Suppressor macrophage (primary cell): ENCODE measurements at regions not wholly inside any gene's neighbourhood (a gene's known extent, or its start where the extent isn't known, plus 50 kb on each side); places are given as distances from the start of the nearest gene placed in this dataset.
"Not testable (repeated sequence)": the region's sequence is repeated elsewhere in the genome, so short reads cannot be mapped to it uniquely, and the experiment has no call there.

Source experiments
- DNase-seq, 4 experiments: peaks; one replicate each; pipeline ENCODE4 v3.0.0-alpha.2; 2020 to 2022

DNA sequence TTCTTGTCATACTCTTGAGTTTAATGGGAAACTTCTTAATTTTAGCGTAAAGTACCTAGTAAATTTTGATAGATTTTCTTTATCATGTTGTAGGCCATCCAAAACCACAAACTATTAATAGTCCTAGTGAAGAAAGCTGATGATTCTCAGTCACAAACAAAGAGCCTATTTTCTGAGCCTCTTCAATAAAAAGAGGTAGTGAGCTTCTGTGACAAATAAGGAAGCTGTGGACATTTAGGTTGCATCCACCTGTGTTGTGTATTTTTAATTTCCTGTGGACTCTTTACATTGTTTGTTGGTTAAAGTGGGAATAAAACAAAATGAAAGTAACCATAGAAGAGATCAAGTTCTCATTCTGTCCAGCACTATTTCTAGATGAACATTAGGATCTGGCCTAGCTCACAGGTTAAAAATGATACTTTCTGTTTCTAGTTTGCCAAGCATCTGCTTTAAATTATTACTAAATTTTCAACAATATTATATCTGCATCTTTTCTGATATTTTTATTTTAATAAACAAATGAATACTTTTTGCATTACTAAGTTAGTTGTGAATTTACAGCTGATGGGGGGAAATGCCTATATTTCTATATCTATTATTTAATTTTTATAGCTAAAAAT lies 702.2 kb upstream of the ADGRL4 start:
- DNase-seq, result no peak

DNA sequence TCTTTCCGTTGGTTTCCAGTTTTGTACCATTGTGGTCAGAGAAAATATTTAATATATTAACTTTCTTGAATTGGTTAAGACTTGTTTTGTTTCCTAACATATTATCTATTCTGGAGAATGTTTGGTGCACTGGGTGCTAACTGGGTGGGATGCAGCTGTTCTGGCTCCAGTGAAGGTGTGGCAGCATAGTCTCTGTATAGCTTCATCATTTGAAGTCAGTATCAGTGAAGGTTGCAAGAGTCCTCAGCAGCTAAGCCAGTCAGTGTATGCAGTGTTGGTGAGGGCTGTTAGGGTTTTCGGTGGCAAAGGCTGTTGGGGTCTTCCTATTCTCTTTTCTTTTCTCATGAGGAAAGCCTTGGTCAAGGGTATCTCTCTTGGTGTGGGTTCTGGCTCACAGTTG lies 698.7 kb upstream of the ADGRL4 start:
- DNase-seq, result no peak

DNA sequence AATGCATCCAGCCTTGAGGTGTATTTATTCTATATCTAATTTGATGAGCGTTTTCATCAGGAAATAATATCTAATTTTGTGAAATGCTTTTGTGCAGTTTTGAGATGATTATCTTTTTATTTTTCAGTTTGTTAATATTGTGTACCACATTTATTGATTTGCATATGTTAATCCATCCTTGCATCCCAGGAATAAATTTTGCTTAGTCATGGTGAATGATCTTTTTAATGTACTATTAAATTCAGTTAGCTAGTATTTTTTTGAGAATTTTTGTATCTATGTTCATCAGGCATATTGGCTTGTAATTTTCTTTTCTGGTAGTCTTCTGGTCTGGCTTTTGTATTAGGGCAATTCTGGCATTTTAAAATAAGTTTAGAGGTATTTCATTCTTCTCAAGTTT lies 697.5 kb upstream of the ADGRL4 start:
- DNase-seq, result no peak

DNA sequence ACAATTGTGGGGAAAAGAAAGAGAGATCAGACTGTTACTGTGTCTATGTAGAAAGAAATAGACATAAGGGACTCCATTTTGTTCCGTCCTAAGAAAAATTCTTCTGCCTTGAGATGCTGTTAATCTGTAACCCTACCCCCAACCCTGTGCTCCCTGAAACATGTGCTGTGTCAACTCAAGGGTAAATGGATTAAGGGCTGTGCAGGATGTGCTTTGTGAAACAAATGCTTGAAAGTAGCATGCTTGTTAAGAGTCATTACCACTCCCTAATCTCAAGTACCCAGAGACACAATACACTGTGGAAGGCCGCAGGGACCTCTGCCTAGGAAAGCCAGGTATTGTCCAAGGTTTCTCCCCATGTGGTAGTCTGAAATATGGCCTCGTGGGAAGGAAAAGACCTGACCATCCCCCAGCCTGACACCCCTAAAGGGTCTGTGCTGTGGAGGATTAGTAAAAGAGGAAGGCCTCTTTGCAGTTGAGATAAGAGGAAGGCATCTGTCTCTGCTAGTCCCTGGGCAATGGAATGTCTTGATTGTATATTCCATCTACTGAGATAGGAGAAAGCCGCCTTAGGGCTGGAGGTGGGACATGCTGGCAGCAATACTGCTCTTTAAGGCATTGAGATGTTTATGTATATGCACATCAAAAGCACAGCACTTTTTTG lies 695.9 kb upstream of the ADGRL4 start:
- DNase-seq, result not testable (repeated sequence)

DNA sequence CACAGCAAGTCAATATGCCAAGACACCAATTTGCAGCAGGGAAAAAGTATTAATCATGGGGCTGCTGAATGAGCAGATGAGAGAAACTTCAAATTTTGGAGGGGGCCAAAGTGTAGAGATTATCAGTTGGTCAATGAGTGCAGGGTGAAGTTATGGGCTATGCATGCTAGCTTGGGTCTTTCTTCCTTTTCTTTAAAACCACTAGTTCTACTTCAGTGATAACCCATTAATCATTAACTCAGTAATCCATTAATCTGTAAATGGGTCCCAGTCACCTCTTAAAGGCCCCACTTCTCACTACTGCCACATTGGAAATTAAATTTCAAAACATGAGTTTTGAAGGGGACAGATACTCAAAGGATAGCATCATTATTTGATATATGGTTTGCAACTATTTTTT lies 688.6 kb upstream of the ADGRL4 start:
- DNase-seq, result no peak

DNA sequence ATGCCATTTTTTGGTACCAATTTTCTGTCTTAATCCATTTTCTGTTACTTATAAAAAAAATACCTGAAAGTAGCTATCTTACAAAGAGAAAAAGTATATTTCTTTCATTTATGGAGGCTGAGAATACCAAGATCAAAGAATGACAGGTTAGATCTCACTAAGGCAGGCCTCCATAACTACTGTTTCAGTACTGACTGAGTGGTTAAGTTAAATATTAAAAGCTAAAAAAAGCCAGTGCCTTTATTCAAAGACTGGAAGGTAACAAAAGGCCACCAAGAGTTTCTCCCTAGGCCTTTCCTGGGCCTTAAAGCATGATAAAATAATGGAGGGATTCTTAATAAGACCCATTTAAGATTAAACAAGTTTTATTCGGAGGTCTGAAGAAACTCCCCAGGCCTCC lies 687.7 kb upstream of the ADGRL4 start:
- DNase-seq, result no peak

DNA sequence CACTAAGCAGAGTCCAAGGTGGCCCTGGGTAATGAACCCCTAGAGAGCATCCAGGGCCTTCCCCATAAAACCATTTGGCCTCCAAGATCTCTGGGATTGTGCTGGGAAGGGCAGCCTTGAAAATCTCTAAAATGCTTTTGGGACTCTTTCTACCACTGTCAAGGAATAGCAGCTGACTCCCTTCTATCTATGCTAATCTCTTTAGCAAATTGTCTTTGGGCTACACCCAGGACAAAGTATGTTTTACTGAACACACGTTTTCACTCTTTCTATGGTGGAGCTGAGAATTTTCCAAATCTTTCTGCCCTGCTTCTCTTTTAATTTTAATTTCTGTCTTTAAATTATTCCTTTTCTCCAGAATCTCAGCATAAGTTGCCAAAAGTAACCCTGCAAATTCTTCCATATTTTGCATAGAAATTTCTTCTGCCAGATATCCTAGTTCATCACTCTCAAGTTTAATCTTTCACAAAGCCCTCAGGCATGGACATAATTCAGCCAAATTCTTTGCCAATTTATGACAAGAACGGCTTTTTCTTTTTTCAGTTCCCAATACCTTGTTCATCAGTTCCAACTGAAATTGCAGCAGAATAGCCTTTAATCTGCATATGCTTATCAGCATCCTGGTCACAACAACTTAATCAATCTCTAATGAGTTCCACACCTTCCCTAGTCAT lies 687.0 kb upstream of the ADGRL4 start:
- DNase-seq, result no peak

DNA sequence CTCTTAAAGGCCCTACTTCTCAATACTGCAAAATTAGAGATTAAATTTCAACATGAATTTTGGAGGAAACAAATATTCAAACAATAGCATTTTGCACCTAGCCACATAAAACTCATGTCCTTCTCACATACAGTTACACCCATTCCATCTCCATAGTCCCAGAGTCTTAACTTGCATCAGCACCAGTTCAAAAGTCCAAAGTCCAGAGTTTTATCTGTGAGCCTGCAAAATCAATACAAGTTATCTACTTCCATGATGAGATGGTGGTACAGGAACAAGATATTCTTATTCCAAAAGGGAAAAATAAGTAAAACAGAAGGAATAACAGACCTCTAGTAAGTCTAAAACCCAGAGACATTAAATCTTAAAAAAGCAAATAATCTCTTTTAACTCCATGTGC lies 686.0 kb upstream of the ADGRL4 start:
- no peak for DNase-seq

DNA sequence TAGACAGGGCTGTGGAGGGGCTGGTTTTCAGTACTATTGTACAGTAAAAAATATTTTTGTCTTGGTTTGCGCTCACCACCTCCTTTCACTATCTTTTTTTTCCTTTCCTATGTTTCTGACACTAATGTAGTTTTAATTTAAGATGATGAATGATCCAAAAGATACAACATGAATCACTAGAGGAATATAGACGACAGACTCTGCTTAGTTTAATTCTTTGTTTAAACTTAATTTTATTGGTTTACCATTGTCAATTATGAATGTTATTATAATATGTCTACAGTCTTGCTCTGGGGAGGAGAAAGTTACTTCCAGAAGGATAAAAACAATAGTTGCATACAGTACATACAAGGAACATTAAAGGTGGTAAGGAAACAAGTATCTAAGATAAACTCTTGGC lies 682.4 kb upstream of the ADGRL4 start:
- no peak for DNase-seq

DNA sequence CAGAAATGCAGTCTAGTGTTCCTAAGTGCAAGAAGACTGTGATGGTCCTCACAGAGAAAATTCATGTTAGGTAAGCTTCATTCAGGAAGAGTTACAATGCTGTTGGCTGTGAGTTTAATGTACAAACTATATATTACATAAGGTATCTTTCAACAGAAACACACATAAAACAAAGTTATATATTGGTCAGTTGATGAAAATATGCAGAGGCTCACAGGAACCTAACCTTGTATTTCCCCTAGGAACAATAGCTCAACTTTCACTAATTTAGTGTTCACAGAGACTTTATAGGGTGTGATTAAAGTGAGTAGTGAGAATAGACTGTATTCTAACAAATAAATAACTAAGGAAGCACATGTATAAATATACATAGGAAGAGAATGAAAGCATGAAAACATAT lies 676.9 kb upstream of the ADGRL4 start:
- no peak for DNase-seq

DNA sequence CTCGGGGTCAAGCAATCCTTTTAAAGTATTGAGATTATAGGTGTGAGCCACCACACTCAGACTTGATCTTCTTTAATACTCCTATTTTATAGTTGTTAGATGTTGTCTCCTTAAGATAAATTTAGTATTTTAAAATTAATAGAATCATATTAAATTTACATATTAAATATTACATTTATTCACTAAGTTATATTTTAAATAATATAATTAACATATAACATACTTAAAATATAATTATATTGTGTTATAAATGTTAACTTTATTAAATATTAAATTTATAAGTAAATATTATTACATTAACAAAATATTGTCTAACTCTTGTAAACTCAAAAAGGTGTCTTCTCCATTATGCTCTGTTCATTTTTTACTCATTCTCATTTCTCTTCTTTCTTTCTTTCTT lies 675.9 kb upstream of the ADGRL4 start:
- no peak for DNase-seq

DNA sequence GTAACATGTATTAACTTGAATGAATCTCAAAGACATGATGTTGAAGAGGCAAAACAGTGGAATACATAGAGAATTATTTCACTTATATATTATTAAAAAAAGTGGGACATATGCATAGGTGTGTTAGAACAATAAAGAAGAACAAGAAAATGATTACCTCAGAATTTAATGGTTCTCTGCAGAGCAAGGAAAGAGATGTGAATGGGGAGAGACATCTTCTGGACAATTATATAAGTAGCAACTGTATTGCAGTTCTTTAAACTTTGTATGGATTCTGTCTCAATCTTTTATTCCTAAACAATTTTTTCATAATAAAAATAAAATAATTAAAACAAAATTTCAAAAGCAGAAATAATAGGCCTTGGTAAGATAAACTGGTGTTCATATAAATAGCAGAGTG lies 674.9 kb upstream of the ADGRL4 start:
- no peak for DNase-seq

DNA sequence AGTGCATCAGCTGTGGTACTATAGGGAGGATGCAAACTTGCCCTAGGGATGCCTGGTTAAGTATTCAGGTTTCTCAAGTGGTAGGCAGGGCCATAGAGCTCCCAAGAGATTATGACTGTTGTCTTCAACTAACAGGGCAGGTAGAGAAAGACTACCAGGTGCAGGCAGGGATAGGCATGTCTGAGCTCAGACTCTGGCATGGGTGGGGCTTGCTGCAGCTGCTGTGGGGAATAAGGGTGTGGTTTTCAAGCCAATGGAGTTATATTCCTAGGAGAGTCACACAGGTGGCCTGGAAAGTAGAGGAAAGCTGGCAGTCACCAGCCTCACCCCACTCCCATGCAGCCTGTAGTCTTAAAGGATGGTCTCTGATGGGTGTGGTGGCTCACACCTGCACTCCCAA lies 673.4 kb upstream of the ADGRL4 start:
- no peak for DNase-seq

DNA sequence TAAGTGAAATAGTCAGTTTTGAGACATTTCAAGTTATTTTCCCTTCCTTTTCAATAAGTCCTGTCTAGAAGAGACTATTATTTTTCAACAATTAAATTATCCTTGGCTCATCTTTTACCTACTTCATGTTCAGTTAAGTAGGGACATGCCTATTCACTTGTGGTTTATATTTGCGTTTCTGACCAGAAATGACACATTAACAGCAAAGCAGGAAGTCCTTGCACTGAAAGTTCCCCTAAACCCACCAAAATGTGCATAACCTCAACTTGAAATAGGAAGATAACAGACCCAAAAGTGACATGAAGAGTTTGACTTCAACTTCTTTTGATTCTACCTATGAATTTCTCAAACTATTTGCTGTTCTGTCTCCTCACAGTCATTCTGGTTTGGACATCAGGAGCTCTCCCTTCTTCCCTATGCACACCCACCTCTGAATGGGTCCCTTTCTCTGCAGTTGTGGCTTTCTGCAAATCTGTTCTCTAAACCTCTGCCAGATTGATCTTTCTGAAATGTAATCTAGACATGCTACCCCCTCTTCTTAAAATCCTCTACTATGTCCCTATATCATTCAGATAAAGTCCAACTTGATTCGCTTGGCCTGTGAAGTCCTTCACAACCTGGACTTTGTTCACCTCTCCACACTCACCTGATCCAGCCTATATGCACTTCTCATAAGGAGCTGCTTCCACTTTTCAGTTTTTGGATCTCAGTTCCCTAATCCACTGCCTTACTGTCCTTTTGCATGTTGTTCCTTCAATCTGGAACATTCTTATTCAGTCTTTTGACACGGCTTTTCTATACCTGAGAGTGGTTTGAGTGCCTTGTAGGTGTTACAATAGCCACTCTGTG lies 661.5 kb upstream of the ADGRL4 start:
- DNase-seq, result no peak

DNA sequence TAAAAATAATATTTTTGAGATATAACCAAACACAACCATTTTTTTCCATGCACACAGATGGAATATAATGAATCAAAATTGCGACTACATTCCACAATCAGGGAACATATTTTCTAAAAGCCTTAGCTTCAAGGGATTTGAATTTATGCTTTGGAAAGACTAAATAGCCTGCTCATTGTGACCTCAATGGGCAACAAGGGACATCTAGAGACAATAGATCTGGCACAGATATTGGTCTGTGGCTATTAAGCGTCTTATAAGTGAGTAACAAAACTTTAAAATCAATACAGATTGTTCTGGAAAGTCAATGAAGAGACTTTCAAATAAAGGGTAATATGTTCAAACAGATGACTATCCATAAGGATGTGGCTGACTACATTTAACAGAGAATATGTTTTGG lies 660.6 kb upstream of the ADGRL4 start:
- DNase-seq, result no peak

DNA sequence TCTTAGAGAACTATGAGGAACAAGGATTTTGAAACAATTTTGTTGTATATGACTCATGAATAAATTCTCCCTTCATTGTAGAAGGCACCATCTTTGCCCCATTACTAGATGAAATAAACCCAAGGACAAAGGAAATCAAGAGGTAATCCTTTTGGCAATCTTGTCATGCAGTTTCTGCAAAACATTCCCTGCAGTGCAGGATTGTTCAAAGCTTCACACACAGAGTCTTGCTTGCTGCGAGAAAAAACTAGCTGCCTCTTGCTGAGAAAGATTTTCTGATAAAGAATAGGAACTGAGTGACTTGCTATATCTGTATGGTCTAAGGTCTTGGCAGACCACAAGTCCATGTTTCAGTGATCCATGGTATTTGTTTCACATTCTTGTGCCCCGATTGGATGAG lies 657.4 kb upstream of the ADGRL4 start:
- no peak for DNase-seq

DNA sequence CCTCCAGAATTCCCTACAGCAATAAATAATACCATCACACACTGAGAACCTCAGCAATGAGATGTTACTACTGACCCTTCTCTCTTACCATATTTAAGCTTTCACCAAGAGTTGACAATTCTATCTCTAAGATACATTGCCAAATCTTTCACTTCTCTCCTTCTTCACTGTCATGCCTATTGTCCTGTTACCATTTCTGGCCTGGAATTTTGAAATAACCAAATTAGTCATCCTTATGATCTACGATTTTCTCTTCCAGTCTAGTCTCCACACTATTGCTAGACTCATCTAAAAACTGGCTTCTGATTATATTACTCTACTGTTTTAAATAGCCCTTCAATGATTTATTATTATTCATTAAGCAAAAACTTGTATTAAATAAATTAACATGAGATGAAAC lies 656.1 kb upstream of the ADGRL4 start:
- no peak for DNase-seq

DNA sequence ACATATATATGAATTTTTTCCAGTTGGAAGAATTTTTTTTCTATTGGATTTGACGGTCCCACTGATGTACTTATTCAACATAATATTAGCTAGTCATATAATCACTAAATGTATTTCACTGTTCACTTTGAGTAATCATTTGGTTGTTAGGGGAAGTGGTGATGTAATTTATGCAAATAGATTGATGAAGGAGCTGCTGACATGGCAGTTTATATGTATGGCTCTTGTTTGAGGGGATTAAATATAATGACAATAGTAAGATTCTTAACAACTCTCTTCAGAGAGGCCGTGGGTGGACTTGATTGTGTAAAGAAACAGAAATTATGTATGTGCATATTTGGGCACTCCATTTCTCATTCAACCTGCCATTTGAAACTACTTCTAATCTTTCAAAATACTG lies 653.6 kb upstream of the ADGRL4 start:
- DNase-seq, result no peak

DNA sequence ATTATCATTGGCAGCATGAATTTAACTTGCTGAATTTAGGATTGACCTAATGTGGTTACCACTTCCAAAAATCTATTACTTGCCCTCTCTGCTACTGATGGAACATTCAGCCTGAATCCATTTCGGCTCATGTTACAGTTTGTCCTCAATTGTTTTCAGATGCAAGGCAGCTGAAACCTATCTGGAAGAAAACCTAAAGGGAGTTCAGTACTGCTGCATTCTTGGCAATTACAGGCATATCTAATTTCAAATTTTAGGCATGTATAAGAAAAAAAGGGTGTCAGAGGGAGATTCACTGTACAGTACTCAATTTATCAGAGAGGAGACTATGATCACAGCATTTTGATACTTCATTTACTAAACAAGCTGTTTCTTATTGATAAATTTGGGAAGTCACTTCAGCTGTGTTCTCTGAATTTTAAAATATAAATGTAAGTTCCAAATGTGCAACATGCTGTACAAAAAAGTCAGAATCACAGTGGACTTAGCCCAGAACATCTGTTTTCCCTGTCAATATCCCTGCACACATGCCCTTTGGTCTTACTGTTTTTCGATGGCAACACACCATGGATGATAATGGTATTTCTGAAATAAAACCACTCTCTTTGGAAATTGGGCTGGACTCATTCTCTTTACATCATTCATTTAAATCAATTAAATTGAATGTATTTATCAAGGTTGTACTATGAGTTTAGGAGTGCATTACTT lies 651.6 kb upstream of the ADGRL4 start:
- DNase-seq, result no peak

DNA sequence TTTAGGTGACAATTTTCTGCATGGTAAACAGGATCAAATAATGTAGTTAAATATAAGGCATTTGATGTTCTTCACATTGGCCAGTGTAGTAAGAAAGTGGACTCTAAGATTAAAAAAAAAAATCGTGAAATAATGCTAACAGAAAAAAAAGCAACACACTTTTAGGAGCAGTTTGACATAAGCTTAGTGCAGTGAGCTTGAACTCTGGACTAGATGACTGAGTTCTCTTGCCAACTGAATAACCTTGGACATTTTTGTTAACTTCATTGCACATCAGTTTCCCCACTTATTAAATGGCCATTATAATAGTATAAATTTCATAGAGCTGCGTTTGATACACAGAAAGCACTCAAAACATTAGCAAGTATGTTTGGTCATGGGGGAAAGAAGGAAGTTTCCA lies 649.3 kb upstream of the ADGRL4 start:
- no peak for DNase-seq

DNA sequence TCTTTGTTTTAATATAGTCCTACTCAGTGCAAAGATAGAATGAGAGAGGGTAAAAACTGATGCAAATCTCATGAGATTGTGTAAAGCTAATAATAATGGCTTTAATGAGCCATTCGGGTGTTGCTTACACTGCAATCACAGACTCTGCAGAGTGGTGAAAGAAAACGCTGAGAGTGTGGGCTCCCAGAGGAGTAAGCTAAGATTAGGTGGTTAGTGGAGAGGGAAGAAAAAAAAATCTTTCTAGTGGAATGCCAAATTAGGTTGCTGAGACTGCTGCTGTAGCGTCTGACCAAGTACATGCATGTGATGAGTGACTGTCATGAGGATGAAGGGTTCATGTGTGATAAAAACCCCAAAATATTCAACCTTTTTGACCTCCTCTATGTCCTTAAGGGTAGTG lies 645.9 kb upstream of the ADGRL4 start:
- DNase-seq, result no peak

DNA sequence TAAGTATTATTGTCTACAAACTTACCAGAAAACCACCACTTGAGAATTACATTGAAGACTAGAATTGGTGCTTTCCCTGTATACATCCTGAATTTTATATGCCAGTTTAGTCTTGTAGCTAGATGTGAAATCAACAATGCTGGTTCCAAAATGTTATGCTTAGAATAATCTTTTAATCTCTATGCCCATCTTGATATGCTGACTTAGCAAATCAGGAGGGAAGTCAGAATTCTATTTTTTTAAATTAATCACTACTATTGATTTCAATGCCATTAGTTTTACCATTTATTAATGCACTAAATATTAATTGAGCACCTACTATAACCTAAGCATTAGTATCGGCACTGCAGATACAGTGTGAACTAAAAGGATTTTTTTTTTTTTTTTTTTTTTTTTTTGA lies 641.6 kb upstream of the ADGRL4 start:
- no peak for DNase-seq

DNA sequence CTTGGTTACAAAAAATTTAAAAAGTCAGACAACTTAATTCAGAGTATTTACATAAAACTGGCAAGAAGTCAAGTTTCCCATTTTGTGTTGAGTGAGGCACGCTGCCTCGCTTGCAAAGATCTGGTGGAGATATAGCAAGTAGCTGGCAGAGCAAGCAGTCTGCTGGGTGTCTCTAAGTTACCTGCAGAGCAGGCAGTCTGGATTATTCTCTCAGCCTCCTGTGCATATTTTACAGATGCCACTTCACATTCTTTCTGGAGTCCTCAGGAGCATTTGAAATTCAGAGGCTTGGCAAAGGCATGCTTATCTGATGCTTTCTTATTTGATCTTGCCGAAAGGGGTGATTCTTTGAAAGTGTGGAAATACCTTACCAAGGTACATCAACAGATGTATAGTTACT lies 640.4 kb upstream of the ADGRL4 start:
- no peak for DNase-seq
